ENCODE measurements at regions not wholly inside any gene's neighbourhood (a gene's known extent, or its start where the extent isn't known, plus 50 kb on each side); places are given as distances from the start of the nearest gene placed in this dataset.

GRCh38 chr7:152984421-152984820 is 224.9 kb downstream of the ACTR3B start:
- Histone ChIP-seq H3K4me1 (ENCODE audit: control insufficient read depth in 4 of 4, insufficient read depth in 4 of 4, low read length in 3 of 4) (no peaks in the 10 kb centered on the region), H3K9me3 (ENCODE audit: control insufficient read depth in 4 of 4, low read length in 3 of 4) (no peaks in the 10 kb centered on the region), H3K27ac (ENCODE audit: low read depth in 1 of 2, low read length in 2 of 2) (no peak overlapping the region), H3K9ac (ENCODE audit: low read depth in 1 of 2, low read length in 2 of 2) (no peak overlapping the region), H3K4me3 (ENCODE audit: low read depth in 1 of 3, low read length in 3 of 3) (no peak overlapping the region), H3K36me3 (ENCODE audit: control insufficient read depth in 4 of 4, insufficient read depth in 3 of 4, low read depth in 1 of 4, low read length in 3 of 4) (no peaks in the 10 kb centered on the region), H3K27me3 (ENCODE audit: control insufficient read depth in 4 of 4, insufficient read depth in 4 of 4, low read length in 3 of 4) (no peaks in the 10 kb centered on the region)
- DNase-seq (ENCODE audit: low spot score), result no peak
- 59% methylated on average over 4 of the region's 4 CpGs for WGBS
- TF ChIP-seq HNF4A (conservative IDR thresholded peaks at IDR 0.05) (no peak), SP1 (IDR thresholded peaks at IDR 0.05) (no peak), FOXA2 (IDR thresholded peaks at IDR 0.05) (no peak), YY1 (IDR thresholded peaks at IDR 0.05) (no peak), CTCF (IDR thresholded peaks at IDR 0.05; ENCODE audit: low read depth, low read length, missing input control) (no peak), RAD21 (IDR thresholded peaks at IDR 0.05) (no peak), GABPA (IDR thresholded peaks at IDR 0.05 in 1 of 2, conservative IDR thresholded peaks at IDR 0.05 in 1 of 2) (no peak), JUND (IDR thresholded peaks at IDR 0.05) (no peak), EGR1 (IDR thresholded peaks at IDR 0.05; ENCODE audit: low read depth in 2 of 2) (no peak), ZBTB33 (IDR thresholded peaks at IDR 0.05) (no peak), HNF4G (IDR thresholded peaks at IDR 0.05) (no peak), TAF1 (conservative IDR thresholded peaks at IDR 0.05) (no peak), NR2F2 (IDR thresholded peaks at IDR 0.05) (no peak), REST (IDR thresholded peaks at IDR 0.05) (no peak), FOXA1 (IDR thresholded peaks at IDR 0.05) (no peak)
- TF ChIP-seq, protein P1, sequence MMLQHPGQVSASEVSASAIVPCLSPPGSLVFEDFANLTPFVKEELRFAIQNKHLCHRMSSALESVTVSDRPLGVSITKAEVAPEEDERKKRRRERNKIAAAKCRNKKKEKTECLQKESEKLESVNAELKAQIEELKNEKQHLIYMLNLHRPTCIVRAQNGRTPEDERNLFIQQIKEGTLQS (IDR thresholded peaks at IDR 0.05), result no peak
- TF ChIP-seq, protein P2, sequence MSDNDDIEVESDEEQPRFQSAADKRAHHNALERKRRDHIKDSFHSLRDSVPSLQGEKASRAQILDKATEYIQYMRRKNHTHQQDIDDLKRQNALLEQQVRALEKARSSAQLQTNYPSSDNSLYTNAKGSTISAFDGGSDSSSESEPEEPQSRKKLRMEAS (IDR thresholded peaks at IDR 0.05), result no peak

DNA sequence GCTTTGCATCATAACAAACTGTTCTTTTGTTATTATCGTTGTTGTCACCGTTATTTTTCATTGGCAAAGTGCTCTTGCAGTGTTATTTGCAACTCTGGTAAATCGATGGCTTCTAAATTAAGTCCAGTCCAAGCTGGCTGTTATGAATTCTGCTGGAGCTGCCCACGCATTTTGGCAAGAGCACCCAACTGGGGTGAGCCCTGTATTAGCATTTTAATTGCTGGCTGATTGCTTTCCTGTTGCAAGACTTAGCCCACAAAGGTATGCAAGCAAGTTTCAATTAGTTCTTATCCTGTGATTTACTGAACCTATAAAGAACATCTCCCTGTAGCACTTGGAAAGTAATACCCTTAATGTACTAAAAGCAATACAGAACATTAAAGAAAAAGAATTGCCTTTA is 226.8 kb downstream of the ACTR3B start:
- no peaks in the 10 kb centered on the region for H3K36me3 ChIP-seq (ENCODE audit: control insufficient read depth in 4 of 4, insufficient read depth in 3 of 4, low read depth in 1 of 4, low read length in 3 of 4)
- TF ChIP-seq ZBTB33 (IDR thresholded peaks at IDR 0.05) (no peak), FOXA2 (IDR thresholded peaks at IDR 0.05) (no peak), NR2F2 (IDR thresholded peaks at IDR 0.05) (no peak), TAF1 (conservative IDR thresholded peaks at IDR 0.05) (no peak), FOXA1 (IDR thresholded peaks at IDR 0.05) (no peak), HNF4A (conservative IDR thresholded peaks at IDR 0.05) (no peak), REST (IDR thresholded peaks at IDR 0.05) (no peak), GABPA (IDR thresholded peaks at IDR 0.05 in 1 of 2, conservative IDR thresholded peaks at IDR 0.05 in 1 of 2) (no peak), EGR1 (IDR thresholded peaks at IDR 0.05; ENCODE audit: low read depth in 2 of 2) (no peak), RXRA (IDR thresholded peaks at IDR 0.05) (no peak), HNF4G (IDR thresholded peaks at IDR 0.05) (no peak), YY1 (IDR thresholded peaks at IDR 0.05) (no peak), JUND (IDR thresholded peaks at IDR 0.05) (no peak)
- TF ChIP-seq, protein P2 (IDR thresholded peaks at IDR 0.05), result no peak
- no peaks in the 10 kb centered on the region for H3K27me3 ChIP-seq (ENCODE audit: control insufficient read depth in 4 of 4, insufficient read depth in 4 of 4, low read length in 3 of 4)
- no peaks in the 10 kb centered on the region for H3K9me3 ChIP-seq (ENCODE audit: control insufficient read depth in 4 of 4, low read length in 3 of 4)
- no peak overlapping the region for H3K9ac ChIP-seq (ENCODE audit: low read depth in 1 of 2, low read length in 2 of 2)
- H3K4me3 ChIP-seq (ENCODE audit: low read depth in 1 of 3, low read length in 3 of 3), result no peak overlapping the region
- no peaks in the 10 kb centered on the region for H3K4me1 ChIP-seq (ENCODE audit: control insufficient read depth in 4 of 4, insufficient read depth in 4 of 4, low read length in 3 of 4)
- 75% methylated on average over 4 of the region's 4 CpGs for whole genome bisulfite sequencing
- DNase-seq (ENCODE audit: low spot score), result no peak
- H3K27ac ChIP-seq (ENCODE audit: low read depth in 1 of 2, low read length in 2 of 2), result no peak overlapping the region

Measured in liver (tissue), 8 donors.